Endothelial cell of umbilical vein (primary cell): ENCODE measurements at regions not wholly inside any gene's neighbourhood (a gene's known extent, or its start where the extent isn't known, plus 50 kb on each side); places are given as distances from the start of the nearest gene placed in this dataset.

Experiments used
- BruUV-seq: library from RNA; stranded (reverse); fragments of 400-500 nt; replicated peaks from 2 replicates; lab custom pipeline; 2021; lab: Mats Ljungman, UMichigan
- CTCF ChIA-PET: fragments of 300-600, 350-600 bp; sonication (Branson Sonifier 250); formaldehyde crosslinking; loops from one replicate; lab custom pipeline; 2021; ENCODE audit warnings: antibody characterized with exemption, inconsistent platforms; lab: Charles Lee
- POLR2A ChIA-PET: fragments of 300-600, 350-600 bp; sonication (Branson Sonifier 250); formaldehyde crosslinking; loops from one replicate; lab custom pipeline; 2021; ENCODE audit warnings: antibody characterized with exemption, inconsistent platforms; lab: Charles Lee
- DNase-seq: peaks from one replicate; pipeline ENCODE4 v3.0.0-alpha.2; 2011; ENCODE audit warnings: low read depth, low spot score
- FAIRE-seq: peaks from 2 replicates; lab custom pipeline; 2011; peaks lifted over from hg19 to GRCh38; lab: Jason Lieb, UNC
- H2AFZ ChIP-seq: 2 replicates; pipeline ENCODE4 v1.6.0; 2012; ENCODE audit warnings: low read depth, low read length, control low read depth, inconsistent platforms
- H3K27ac ChIP-seq: 2 replicates; pipeline ENCODE4 v1.5.1; 2011; ENCODE audit warnings: low read depth, mild to moderate bottlenecking, control low read depth, low read length, moderate library complexity; ENCODE audit not compliant: insufficient read depth
- H3K27me3 ChIP-seq, 2 experiments: 2 replicates each; pipeline versions ENCODE4 v1.6.0 to v1.6.1; 2011; ENCODE audit warnings: low read length in 2 of 2, mixed read lengths in 1 of 2; ENCODE audit not compliant: control insufficient read depth in 2 of 2, insufficient read depth in 2 of 2
- H3K36me3 ChIP-seq, 2 experiments: 2 replicates in 1 of 2; 3 replicates in 1 of 2; pipeline ENCODE4 v1.5.1; 2011; ENCODE audit warnings: low read length in 2 of 2, mild to moderate bottlenecking in 1 of 2, moderate library complexity in 1 of 2; ENCODE audit not compliant: control insufficient read depth in 2 of 2, insufficient read depth in 2 of 2; ENCODE audit errors: extremely low read depth in 1 of 2
- H3K4me1 ChIP-seq: 3 replicates; pipeline ENCODE4 v1.5.1; 2011; ENCODE audit warnings: mild to moderate bottlenecking, low read length; ENCODE audit not compliant: control insufficient read depth, insufficient read depth; ENCODE audit errors: extremely low read depth
- H3K4me2 ChIP-seq: 2 replicates; pipeline ENCODE4 v1.6.1; 2011; ENCODE audit warnings: low read length, control low read depth, mixed read lengths; ENCODE audit not compliant: insufficient read depth
- H3K4me3 ChIP-seq, 3 experiments: fragments of 200-600 bp in 1 of 3; sonication (generic), shearing (Covaris generic) in 1 of 3; replicated peaks in 1 of 3; 2 replicates each; pipeline ENCODE4 v1.5.1; 2011 to 2016; ENCODE audit warnings: control low read depth in 3 of 3, low read length in 3 of 3, mild to moderate bottlenecking in 2 of 3, inconsistent platforms in 1 of 3, low read depth in 1 of 3, moderate library complexity in 1 of 3; ENCODE audit not compliant: insufficient read depth in 1 of 3
- H3K79me2 ChIP-seq: 2 replicates; pipeline ENCODE4 v1.6.0; 2012; ENCODE audit warnings: low read length, inconsistent platforms; ENCODE audit not compliant: control insufficient read depth, insufficient read depth
- H3K9ac ChIP-seq: replicated peaks from 2 replicates; pipeline ENCODE3; 2011; ENCODE audit warnings: low read length, control low read depth; ENCODE audit not compliant: insufficient read depth; ENCODE audit errors: extremely low read depth
- H3K9me1 ChIP-seq: replicated peaks from 3 replicates; pipeline ENCODE4 v1.6.0; 2011; ENCODE audit warnings: mild to moderate bottlenecking, low read length; ENCODE audit not compliant: control insufficient read depth, insufficient read depth; ENCODE audit errors: extremely low read depth
- H3K9me3 ChIP-seq: replicated peaks from 2 replicates; pipeline ENCODE4 v1.5.1; 2012; ENCODE audit warnings: low read length, inconsistent platforms; ENCODE audit not compliant: control insufficient read depth, insufficient read depth
- H4K20me1 ChIP-seq: replicated peaks from 2 replicates; pipeline ENCODE3; 2011; ENCODE audit warnings: mild to moderate bottlenecking, low read length; ENCODE audit not compliant: control insufficient read depth, insufficient read depth; ENCODE audit errors: extremely low read depth
- EZH2 ChIP-seq: IDR thresholded peaks from 2 replicates; pipeline ENCODE4 v1.6.1; 2012; ENCODE audit warnings: borderline replicate concordance, low read depth, mild to moderate bottlenecking, moderate library complexity, low read length, inconsistent platforms; ENCODE audit not compliant: severe bottlenecking
- FOS ChIP-seq: IDR thresholded peaks from 2 replicates; pipeline ENCODE4 v1.6.1; 2011; ENCODE audit warnings: mild to moderate bottlenecking, low read length, moderate library complexity, borderline replicate concordance; ENCODE audit not compliant: insufficient read depth
- GATA2 ChIP-seq: IDR thresholded peaks from 2 replicates; pipeline ENCODE4 v1.7.0; 2011; ENCODE audit warnings: low read depth, mild to moderate bottlenecking, moderate library complexity, mixed read lengths, low read length; ENCODE audit not compliant: insufficient read length, insufficient read depth
- JUN ChIP-seq: IDR thresholded peaks from 2 replicates; pipeline ENCODE4 v1.6.1; 2011; ENCODE audit warnings: borderline replicate concordance, low read depth; ENCODE audit not compliant: insufficient read length, insufficient read depth
- MYC ChIP-seq: IDR thresholded peaks from one replicate; pipeline ENCODE4 v1.6.1; 2011; ENCODE audit warnings: mild to moderate bottlenecking, low read depth, low read length
- POLR2A ChIP-seq: IDR thresholded peaks from 2 replicates; pipeline ENCODE4 v1.6.1; 2012; ENCODE audit warnings: low read depth, mild to moderate bottlenecking, control low read depth, low read length
- POLR2AphosphoS5 ChIP-seq: IDR thresholded peaks from 2 replicates; pipeline ENCODE4 v1.6.1; 2012; ENCODE audit warnings: low read depth, mild to moderate bottlenecking, control low read depth, low read length, moderate library complexity; ENCODE audit not compliant: insufficient read depth
- dilution Hi-C: fragments of 300-500 bp; cut with MboI; formaldehyde crosslinking; loops from one replicate; pipeline ENCODE4 v1.15.0; 2019; ENCODE audit warnings: low sequenced_read_pairs; ENCODE audit not compliant: extremely low pct_ligation_motif_present
- intact Hi-C: fragments of 100-400 bp; cut with micrococcal nuclease; formaldehyde crosslinking; loops from one replicate; pipeline ENCODE4 v1.10.0; 2022
- TF ChIP-seq, protein P1 (sequence below): IDR thresholded peaks from 2 replicates; pipeline ENCODE4 v1.6.1; 2011; ENCODE audit not compliant: insufficient read depth, insufficient read length
- TF ChIP-seq, protein P2 (sequence below), 2 donors: IDR thresholded peaks; 1 replicate in 1 of 2; 2 replicates in 1 of 2; pipeline ENCODE4 v1.5.1; 2011; ENCODE audit warnings: low read length in 2 of 2, mild to moderate bottlenecking in 2 of 2, moderate library complexity in 2 of 2, control low read depth in 1 of 2, inconsistent platforms in 1 of 2, low read depth in 1 of 2; ENCODE audit not compliant: insufficient read depth in 1 of 2; ENCODE audit errors: extremely low read depth in 1 of 2

DNA sequence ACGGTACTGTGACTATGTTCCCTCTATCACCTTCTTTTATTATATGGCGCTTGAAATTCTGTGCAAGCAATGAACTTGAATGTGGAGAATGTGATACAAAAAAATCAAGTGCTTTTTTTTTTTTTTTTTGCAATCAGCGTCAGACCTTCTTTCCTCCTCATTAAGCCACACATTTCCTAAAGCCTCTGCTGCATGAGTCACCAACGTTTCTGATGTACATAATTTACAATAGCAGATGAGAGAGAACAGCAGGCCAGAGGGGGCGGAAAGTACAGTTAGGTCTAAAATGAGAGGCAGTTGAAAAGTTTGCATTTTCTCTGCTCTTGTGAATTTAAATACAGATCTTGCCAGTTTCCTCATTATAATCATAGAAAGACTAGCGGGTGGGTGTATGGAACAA, 114.6 kb upstream of the RIPOR2 start:
- Histone ChIP-seq H3K9ac (no peak overlapping the region), H3K9me1 (no peaks in the 10 kb centered on the region), H3K36me3 (no peaks in the 10 kb centered on the region), H2AFZ (peak overlapping the region; percentile 76), H3K9me3 (no peaks in the 10 kb centered on the region), H3K4me3 (no peak overlapping the region), H3K4me1 (peaks cover 17% of the 10 kb centered on the region), H3K4me2 (peak overlapping the region; percentile 69), H3K27ac (peak overlapping the region; percentile 56), H3K79me2 (no peaks in the 10 kb centered on the region), H4K20me1 (no peaks in the 10 kb centered on the region), H3K27me3 (no peaks in the 10 kb centered on the region)
- DNase-seq (peak; percentile 90), FAIRE-seq (peak; percentile 86)
- intact Hi-C loops, result loop anchor here (2.0 kb wide), 1 partner anchor 38 kb away; no protein-coding TSS in a partner anchor
- ChIA-PET POLR2A (no interaction called here), CTCF (interaction anchor here (0.8 to 1.2 kb wide), 2 partner anchors 20 to 58 kb away, joined by 3 read pairs; no protein-coding TSS in a partner anchor)
- TF ChIP-seq JUN, result peak; percentile 87
- peak; percentile 86 for TF ChIP-seq FOS
- TF ChIP-seq EZH2, result no peak
- BruUV-seq, result no TSS peak
- dilution Hi-C loops, result no loop called here

DNA sequence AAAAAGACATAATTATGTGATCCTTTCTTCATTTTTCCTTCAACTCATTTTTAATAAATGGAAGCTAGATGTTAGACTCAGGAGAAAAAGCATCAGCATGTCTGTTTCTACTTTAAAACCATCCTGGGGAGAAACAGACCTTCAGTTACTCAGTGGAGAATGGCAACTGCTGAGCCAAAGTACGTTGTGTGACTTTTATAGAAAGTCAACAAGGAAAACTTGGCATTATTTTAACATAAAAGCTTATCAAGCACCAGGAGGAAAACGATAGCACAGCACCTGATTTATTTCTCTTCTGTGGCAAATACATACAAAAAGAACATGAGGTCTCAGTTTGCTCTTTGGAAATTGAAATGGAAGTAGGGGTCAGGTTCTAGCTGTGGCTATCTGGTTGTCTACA, 115.3 kb upstream of the RIPOR2 start:
- Histone ChIP-seq H3K9me3 (no peaks in the 10 kb centered on the region), H3K27me3 (no peaks in the 10 kb centered on the region), H3K79me2 (no peaks in the 10 kb centered on the region), H3K9me1 (no peaks in the 10 kb centered on the region), H3K4me2 (peak overlapping the region; percentile 69), H3K27ac (peak overlapping the region; percentile 56), H3K4me3 (no peak overlapping the region), H2AFZ (no peak overlapping the region), H3K4me1 (peaks cover 17% of the 10 kb centered on the region), H4K20me1 (no peaks in the 10 kb centered on the region), H3K9ac (no peak overlapping the region), H3K36me3 (no peaks in the 10 kb centered on the region)
- FAIRE-seq, result no peak
- DNase-seq, result peak; percentile 43
- no peak for TF ChIP-seq GATA2
- TF ChIP-seq EZH2, result no peak
- no peak for TF ChIP-seq POLR2AphosphoS5
- no peak for TF ChIP-seq MYC
- TF ChIP-seq JUN, result no peak
- TF ChIP-seq, protein P1, sequence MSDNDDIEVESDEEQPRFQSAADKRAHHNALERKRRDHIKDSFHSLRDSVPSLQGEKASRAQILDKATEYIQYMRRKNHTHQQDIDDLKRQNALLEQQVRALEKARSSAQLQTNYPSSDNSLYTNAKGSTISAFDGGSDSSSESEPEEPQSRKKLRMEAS, result no peak
- TF ChIP-seq FOS, result no peak
- TF ChIP-seq, protein P2, sequence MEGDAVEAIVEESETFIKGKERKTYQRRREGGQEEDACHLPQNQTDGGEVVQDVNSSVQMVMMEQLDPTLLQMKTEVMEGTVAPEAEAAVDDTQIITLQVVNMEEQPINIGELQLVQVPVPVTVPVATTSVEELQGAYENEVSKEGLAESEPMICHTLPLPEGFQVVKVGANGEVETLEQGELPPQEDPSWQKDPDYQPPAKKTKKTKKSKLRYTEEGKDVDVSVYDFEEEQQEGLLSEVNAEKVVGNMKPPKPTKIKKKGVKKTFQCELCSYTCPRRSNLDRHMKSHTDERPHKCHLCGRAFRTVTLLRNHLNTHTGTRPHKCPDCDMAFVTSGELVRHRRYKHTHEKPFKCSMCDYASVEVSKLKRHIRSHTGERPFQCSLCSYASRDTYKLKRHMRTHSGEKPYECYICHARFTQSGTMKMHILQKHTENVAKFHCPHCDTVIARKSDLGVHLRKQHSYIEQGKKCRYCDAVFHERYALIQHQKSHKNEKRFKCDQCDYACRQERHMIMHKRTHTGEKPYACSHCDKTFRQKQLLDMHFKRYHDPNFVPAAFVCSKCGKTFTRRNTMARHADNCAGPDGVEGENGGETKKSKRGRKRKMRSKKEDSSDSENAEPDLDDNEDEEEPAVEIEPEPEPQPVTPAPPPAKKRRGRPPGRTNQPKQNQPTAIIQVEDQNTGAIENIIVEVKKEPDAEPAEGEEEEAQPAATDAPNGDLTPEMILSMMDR (IDR thresholded peaks at IDR 0.05; ENCODE audit: extremely low read depth in 1 of 2, insufficient read depth in 1 of 2, low read depth in 1 of 2, low read length in 2 of 2), result no peak
- no peak for TF ChIP-seq POLR2A
- intact Hi-C loops (loop anchor here (2.0 kb wide), 1 partner anchor 38 kb away; no protein-coding TSS in a partner anchor), dilution Hi-C loops (no loop called here)
- ChIA-PET POLR2A (no interaction called here), CTCF (interaction anchor here (1.2 kb wide), 1 partner anchor 19 kb away, joined by 3 read pairs; no protein-coding TSS in a partner anchor)
- no TSS peak for BruUV-seq
